GM18505 (cell line): ENCODE measurements at regions not wholly inside any gene's neighbourhood (a gene's known extent, or its start where the extent isn't known, plus 50 kb on each side); places are given as distances from the start of the nearest gene placed in this dataset.

ENCODE experiments used
- ATAC-seq: cut with Tn5 transposase; IDR thresholded peaks from one replicate; pipeline ENCODE4 v1.9.1; 2021; ENCODE audit not compliant: unreplicated experiment
- POLR2A ChIP-seq: IDR thresholded peaks from 4 replicates; pipeline ENCODE4 v1.6.1; 2011; ENCODE audit warnings: borderline replicate concordance; ENCODE audit not compliant: insufficient read depth, insufficient read length; ENCODE audit errors: extremely low read depth

- TF ChIP-seq POLR2A, result no peak
- ATAC-seq, result no peak
Observed at GRCh38 chr11:131163613-131164012, 206.8 kb upstream of the NTM start.

GRCh38 chr11:131165036-131165435 lies 205.4 kb upstream of the NTM start:
- no peak for ATAC-seq
- no peak for TF ChIP-seq POLR2A

GRCh38 chr11:131168839-131169713 lies 201.3 kb upstream of the NTM start:
- no peak for TF ChIP-seq POLR2A

GRCh38 chr11:131172011-131172410 lies 198.4 kb upstream of the NTM start:
- ATAC-seq, result no peak
- TF ChIP-seq POLR2A, result no peak

More at GRCh38 chr11:131168839-131169713, 201.3 kb upstream of the NTM start:
- no peak for ATAC-seq

- ATAC-seq, result no peak
Observed at GRCh38 chr11:131178020-131178419, 192.4 kb upstream of the NTM start.

GRCh38 chr11:131178596-131178995 lies 191.8 kb upstream of the NTM start:
- ATAC-seq, result no peak

More at GRCh38 chr11:131178020-131178419, 192.4 kb upstream of the NTM start:
- no peak for TF ChIP-seq POLR2A

GRCh38 chr11:131179836-131180235 lies 190.6 kb upstream of the NTM start:
- TF ChIP-seq POLR2A, result no peak

More at GRCh38 chr11:131178596-131178995, 191.8 kb upstream of the NTM start:
- TF ChIP-seq POLR2A, result no peak

GRCh38 chr11:131185915-131186314 lies 184.5 kb upstream of the NTM start:
- TF ChIP-seq POLR2A, result no peak

More at GRCh38 chr11:131179836-131180235, 190.6 kb upstream of the NTM start:
- no peak for ATAC-seq

GRCh38 chr11:131186629-131187101 lies 183.8 kb upstream of the NTM start:
- peak; percentile 21 for TF ChIP-seq POLR2A
- peak; percentile 93 for ATAC-seq

More at GRCh38 chr11:131185915-131186314, 184.5 kb upstream of the NTM start:
- ATAC-seq, result no peak

GRCh38 chr11:131190446-131190845 lies 180.0 kb upstream of the NTM start:
- no peak for ATAC-seq
- no peak for TF ChIP-seq POLR2A

GRCh38 chr11:131191606-131192005 lies 178.8 kb upstream of the NTM start:
- TF ChIP-seq POLR2A, result no peak
- ATAC-seq, result no peak

- no peak for TF ChIP-seq POLR2A
Observed at GRCh38 chr11:131192628-131193027, 177.8 kb upstream of the NTM start.

GRCh38 chr11:131193031-131193501 lies 177.3 kb upstream of the NTM start:
- no peak for ATAC-seq
- no peak for TF ChIP-seq POLR2A

More at GRCh38 chr11:131192628-131193027, 177.8 kb upstream of the NTM start:
- no peak for ATAC-seq

- TF ChIP-seq POLR2A, result no peak
- no peak for ATAC-seq
Observed at GRCh38 chr11:131194726-131195125, 175.7 kb upstream of the NTM start.
